ENCODE measurements at regions not wholly inside any gene's neighbourhood (a gene's known extent, or its start where the extent isn't known, plus 50 kb on each side); places are given as distances from the start of the nearest gene placed in this dataset.
"Not testable (repeated sequence)": the region's sequence is repeated elsewhere in the genome, so short reads cannot be mapped to it uniquely, and the experiment has no call there.

- no peak overlapping the region for H3K4me3 ChIP-seq (ENCODE audit: low read depth, low read length)
- no peak for TF ChIP-seq CTCF (IDR thresholded peaks at IDR 0.05; ENCODE audit: insufficient read depth, low read depth, low read length)
- no peak for DNase-seq (ENCODE audit: low read depth)
Observed at GRCh38 chr10:114872519-114873087, 51.0 kb downstream of the FHIP2A start.

- no peak for TF ChIP-seq CTCF (IDR thresholded peaks at IDR 0.05; ENCODE audit: insufficient read depth, low read depth, low read length)
- DNase-seq (ENCODE audit: low read depth) = peak; percentile 53
- no peak overlapping the region for H3K4me3 ChIP-seq (ENCODE audit: low read depth, low read length)
Observed at GRCh38 chr10:114874827-114875411, 53.3 kb downstream of the FHIP2A start.

- H3K4me3 ChIP-seq (ENCODE audit: low read depth, low read length); DNase-seq (ENCODE audit: low read depth): not testable (repeated sequence)
Observed at GRCh38 chr10:114875590-114876081, 54.1 kb downstream of the FHIP2A start.

GRCh38 chr10:114876169-114876568 lies 54.6 kb downstream of the FHIP2A start:
- no peak overlapping the region for H3K4me3 ChIP-seq (ENCODE audit: low read depth, low read length)
- TF ChIP-seq CTCF (IDR thresholded peaks at IDR 0.05; ENCODE audit: insufficient read depth, low read depth, low read length) = no peak
- no peak for DNase-seq (ENCODE audit: low read depth)

- H3K4me3 ChIP-seq (ENCODE audit: low read depth, low read length) = no peak overlapping the region
- peak; percentile 68 for DNase-seq (ENCODE audit: low read depth)
- peak; percentile 89 for TF ChIP-seq CTCF (IDR thresholded peaks at IDR 0.05; ENCODE audit: insufficient read depth, low read depth, low read length)
Observed at GRCh38 chr10:114876602-114877300, 55.2 kb downstream of the FHIP2A start.

- no peak overlapping the region for H3K4me3 ChIP-seq (ENCODE audit: low read depth, low read length)
- DNase-seq (ENCODE audit: low read depth) = no peak
- TF ChIP-seq CTCF (IDR thresholded peaks at IDR 0.05; ENCODE audit: insufficient read depth, low read depth, low read length) = no peak
Observed at GRCh38 chr10:114877301-114877644, 55.7 kb downstream of the FHIP2A start.

GRCh38 chr10:114879093-114879492 lies 57.5 kb downstream of the FHIP2A start:
- TF ChIP-seq CTCF (IDR thresholded peaks at IDR 0.05; ENCODE audit: insufficient read depth, low read depth, low read length) = no peak
- DNase-seq (ENCODE audit: low read depth) = no peak
- H3K4me3 ChIP-seq (ENCODE audit: low read depth, low read length) = no peak overlapping the region

Data from fibroblast of villous mesenchyme (primary cell).